ENCODE measurements at regions not wholly inside any gene's neighbourhood (a gene's known extent, or its start where the extent isn't known, plus 50 kb on each side); places are given as distances from the start of the nearest gene placed in this dataset.

GRCh38 chr11:134517621-134518293, 105.7 kb upstream of the B3GAT1 start:
- DNase-seq (ENCODE audit: low read depth in 2 of 2), result no peak

DNA sequence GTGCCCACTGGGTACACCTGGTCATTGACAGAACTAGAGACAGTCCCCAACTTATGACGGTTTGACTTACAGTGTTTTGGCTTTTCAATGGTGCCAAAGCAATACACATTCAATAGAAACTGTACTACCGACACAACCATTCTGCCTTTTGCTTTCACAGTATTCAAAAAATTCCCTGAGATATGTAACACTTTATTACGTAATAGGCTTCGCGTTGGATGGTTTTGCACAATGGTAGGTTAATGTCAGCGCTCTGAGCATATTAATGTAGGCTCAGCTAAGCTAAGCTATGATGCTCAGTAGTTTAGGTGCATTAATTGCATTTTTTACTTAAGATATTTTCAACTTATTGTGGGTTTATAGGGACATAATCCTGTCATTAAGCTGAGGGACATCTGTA, 105.1 kb upstream of the B3GAT1 start:
- DNase-seq (ENCODE audit: low read depth in 2 of 2), result no peak

DNA sequence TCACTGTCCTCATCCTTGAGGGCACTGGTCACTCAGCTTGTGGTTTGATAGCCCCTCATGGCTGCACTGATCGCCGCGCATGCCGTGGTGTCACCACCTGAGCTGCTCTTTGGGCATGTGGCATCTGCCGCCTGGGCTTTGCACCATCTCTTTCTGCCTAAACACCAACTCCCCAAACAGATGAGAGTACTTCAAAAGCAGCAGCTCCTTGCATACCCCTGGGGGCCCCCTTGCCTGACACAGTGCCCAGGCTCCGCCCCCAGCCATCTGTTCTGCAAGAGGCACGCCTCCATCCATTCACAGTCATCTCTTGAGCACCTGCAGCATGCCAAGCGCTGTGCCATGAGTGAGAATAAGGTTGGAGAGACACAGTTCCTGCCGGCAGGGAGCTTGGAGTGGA, 104.5 kb upstream of the B3GAT1 start:
- DNase-seq (ENCODE audit: low read depth in 2 of 2), result no peak

- DNase-seq (ENCODE audit: low read depth in 2 of 2), result no peak
Measured at GRCh38 chr11:134515081-134515960, 103.3 kb upstream of the B3GAT1 start.

GRCh38 chr11:134514354-134514951, 102.4 kb upstream of the B3GAT1 start:
- no peak for DNase-seq (ENCODE audit: low read depth in 2 of 2)

DNA sequence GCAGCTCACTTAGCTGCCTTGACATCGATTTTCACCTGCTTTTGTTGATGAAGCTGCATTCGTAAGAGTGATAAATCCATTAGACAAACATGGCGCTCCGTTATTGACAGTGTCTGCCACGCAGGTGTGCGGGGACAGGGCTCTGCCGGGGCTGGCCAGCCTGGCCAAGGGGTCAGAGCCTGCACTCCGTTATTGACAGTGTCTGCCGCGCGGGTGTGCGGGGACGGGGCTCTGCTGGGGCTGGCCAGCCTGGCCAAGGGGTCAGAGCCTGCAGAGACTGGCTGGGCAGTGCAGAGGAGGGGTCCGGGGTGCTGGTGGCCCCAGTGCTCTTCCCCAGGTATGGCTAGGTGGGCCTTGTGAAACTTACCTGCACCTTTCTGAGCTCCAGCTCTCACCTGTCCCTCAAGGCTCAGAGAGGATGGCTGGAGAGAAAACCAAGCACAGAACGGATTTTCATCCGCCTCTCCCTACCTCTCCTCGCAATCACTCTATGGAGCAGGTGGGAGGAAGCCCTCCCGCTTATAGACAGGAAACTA, 101.6 kb upstream of the B3GAT1 start:
- no peak for DNase-seq (ENCODE audit: low read depth in 2 of 2)

GRCh38 chr11:134512571-134513538, 100.8 kb upstream of the B3GAT1 start:
- DNase-seq (ENCODE audit: low read depth in 2 of 2), result no peak

DNA sequence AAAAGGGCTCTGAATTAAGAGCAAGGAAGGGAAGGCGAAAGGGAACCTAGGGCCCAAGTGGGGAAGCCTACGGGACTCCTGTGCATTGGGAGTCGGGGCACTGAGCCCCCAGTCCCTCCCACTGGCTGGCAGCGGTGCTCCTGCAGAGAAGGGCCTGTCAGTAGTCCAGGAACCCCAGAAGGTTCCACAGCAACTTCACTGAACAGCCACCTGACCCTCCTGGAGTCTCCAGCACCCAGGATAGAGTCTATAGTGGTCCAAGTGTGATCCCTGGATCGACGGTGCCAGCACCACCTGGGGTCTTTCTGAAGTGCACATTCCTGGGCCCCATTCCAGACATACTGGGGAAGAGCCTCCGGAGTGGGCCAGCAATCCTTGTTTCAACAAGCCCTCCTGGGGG, 100.0 kb upstream of the B3GAT1 start:
- DNase-seq (ENCODE audit: low read depth in 2 of 2), result no peak

- DNase-seq (ENCODE audit: low read depth in 2 of 2), result no peak
Measured at GRCh38 chr11:134511255-134511654, 99.2 kb upstream of the B3GAT1 start.

- no peak for DNase-seq (ENCODE audit: low read depth in 2 of 2)
Measured at GRCh38 chr11:134510233-134511040, 98.4 kb upstream of the B3GAT1 start.

- DNase-seq (ENCODE audit: low read depth in 2 of 2), result no peak
Measured at GRCh38 chr11:134509381-134510232, 97.6 kb upstream of the B3GAT1 start.

DNA sequence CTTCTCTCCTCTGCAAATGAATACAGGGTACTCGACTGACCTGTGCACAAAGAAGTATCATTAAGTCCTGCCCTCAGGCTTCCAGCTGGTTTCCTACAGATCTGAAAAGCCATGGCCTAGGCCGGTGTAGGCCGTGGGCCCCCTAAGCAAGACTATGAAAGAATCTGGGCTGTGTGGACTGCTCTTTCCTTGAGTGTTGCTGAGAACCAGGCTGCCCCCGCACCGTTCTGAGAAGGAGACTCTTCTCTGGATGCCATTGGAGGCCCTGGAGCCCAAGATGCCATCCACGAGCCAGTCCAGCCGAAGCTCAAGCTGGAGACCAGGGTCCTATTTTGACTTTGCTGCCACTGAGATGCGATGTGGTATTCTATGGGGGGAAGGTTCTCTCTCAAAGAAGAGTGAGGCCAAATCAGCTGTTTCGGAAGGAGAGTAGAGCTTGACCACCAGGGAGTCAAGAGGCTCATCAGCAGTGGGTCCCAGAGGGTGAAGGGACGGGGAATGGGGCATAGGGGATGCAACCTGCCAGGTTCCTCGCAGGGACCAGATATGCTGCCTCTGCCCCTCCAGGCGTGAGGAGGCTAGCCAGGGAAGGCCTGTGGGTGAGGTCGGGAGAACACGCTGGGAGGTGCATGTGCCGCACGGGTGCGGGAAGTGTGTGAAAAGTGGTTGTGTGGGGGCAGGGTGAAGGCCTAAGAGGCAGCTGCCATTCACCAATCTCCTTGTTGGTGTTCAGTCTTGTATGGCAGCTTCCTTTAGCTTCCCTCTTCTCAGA, 96.4 kb upstream of the B3GAT1 start:
- DNase-seq (ENCODE audit: low read depth in 2 of 2), result no peak

GRCh38 chr11:134506046-134506445, 94.0 kb upstream of the B3GAT1 start:
- DNase-seq (ENCODE audit: low read depth in 2 of 2), result no peak

- DNase-seq (ENCODE audit: low read depth in 2 of 2), result no peak
Measured at GRCh38 chr11:134505125-134505524, 93.1 kb upstream of the B3GAT1 start.

- DNase-seq (ENCODE audit: low read depth in 2 of 2), result no peak
Measured at GRCh38 chr11:134504146-134504905, 92.3 kb upstream of the B3GAT1 start.

DNA sequence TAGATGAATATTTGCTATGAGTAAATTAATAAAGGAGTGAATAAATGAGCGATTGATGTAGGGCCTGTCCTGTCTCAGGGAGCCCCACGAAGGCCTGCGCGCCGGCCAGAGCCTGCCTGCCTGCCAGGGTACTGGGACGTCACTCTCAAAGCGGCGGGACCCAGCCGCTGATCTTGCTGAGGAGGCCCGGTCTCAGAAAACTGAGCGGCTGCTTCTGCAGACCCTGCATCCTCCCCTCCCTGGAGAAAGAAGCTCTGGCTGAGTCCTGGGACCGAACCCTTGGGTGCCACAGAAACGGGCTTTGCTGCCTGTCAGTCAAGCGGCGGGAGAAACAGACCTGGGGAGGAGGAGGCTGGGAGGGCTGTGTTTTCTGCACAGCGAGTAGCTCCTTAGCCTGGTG, 91.6 kb upstream of the B3GAT1 start:
- no peak for DNase-seq (ENCODE audit: low read depth in 2 of 2)

DNA sequence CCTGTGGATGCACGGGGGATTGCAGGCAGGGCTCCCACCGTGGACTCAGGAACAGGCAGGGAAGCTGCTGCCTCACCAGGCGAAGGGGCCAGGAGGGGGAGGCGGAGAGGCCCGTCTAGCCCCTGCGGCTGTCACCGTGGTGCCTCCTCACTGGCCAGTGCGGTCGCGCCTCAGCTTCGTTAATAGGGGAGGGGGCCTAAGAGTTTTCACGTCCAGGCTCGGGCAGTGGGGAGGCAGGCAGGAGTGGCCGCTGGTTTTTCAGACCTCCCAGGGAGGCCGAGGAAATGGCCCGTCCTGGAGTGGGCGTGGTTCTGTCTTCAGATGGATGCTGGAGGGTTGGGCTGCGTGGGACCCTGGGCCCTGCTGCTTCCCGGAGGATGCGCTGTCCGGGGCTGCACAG, 91.1 kb upstream of the B3GAT1 start:
- no peak for DNase-seq (ENCODE audit: low read depth in 2 of 2)

GRCh38 chr11:134502153-134502550, 90.1 kb upstream of the B3GAT1 start:
- no peak for DNase-seq (ENCODE audit: low read depth in 2 of 2)

All from activated CD4-positive, alpha-beta T cell treated with anti-CD3 and anti-CD28 coated beads for 24 hours (primary cell).